OCI-LY3 (cell line): ENCODE measurements at regions not wholly inside any gene's neighbourhood (a gene's known extent, or its start where the extent isn't known, plus 50 kb on each side); places are given as distances from the start of the nearest gene placed in this dataset.

Experiments
- EZH2phosphoT487 ChIP-seq: fragments of 200-600 bp; shearing (Covaris generic); IDR thresholded peaks from 2 replicates; pipeline ENCODE4 v1.6.1; 2018; ENCODE audit warnings: antibody characterized with exemption, mixed run types, low read depth
- TF ChIP-seq, protein P1 (sequence below): fragments of 200-600, 300-600 bp; sonication (generic); IDR thresholded peaks from 2 replicates; pipeline ENCODE4 v1.5.1; 2014; ENCODE audit warnings: antibody characterized with exemption, low read length, low read depth

DNA sequence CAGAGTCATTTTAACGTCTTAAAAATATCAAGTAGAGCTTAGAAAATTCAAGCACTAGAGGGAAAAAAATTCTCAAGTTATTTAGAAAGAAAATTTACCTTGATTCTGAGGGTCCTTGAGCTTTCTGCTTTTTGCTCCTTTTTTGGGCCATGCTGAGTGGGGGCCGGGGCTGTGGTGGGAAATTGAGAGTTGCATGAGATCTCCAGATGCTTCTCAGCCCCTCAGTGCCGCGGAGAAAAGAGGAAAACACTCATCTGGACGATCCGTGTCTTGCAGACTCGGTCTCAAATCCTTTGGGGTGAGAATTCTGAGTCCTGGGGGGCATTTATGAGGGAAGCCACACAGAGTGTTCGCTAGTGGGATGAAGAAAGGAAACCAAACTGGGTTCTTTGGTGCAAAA is 700.8 kb downstream of the TBC1D22A start:
- TF ChIP-seq, protein P1, sequence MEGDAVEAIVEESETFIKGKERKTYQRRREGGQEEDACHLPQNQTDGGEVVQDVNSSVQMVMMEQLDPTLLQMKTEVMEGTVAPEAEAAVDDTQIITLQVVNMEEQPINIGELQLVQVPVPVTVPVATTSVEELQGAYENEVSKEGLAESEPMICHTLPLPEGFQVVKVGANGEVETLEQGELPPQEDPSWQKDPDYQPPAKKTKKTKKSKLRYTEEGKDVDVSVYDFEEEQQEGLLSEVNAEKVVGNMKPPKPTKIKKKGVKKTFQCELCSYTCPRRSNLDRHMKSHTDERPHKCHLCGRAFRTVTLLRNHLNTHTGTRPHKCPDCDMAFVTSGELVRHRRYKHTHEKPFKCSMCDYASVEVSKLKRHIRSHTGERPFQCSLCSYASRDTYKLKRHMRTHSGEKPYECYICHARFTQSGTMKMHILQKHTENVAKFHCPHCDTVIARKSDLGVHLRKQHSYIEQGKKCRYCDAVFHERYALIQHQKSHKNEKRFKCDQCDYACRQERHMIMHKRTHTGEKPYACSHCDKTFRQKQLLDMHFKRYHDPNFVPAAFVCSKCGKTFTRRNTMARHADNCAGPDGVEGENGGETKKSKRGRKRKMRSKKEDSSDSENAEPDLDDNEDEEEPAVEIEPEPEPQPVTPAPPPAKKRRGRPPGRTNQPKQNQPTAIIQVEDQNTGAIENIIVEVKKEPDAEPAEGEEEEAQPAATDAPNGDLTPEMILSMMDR, result no peak
- TF ChIP-seq EZH2phosphoT487, result no peak
